Astrocyte of the spinal cord (primary cell): ENCODE measurements at regions not wholly inside any gene's neighbourhood (a gene's known extent, or its start where the extent isn't known, plus 50 kb on each side); places are given as distances from the start of the nearest gene placed in this dataset.
"Not testable (repeated sequence)": the region's sequence is repeated elsewhere in the genome, so short reads cannot be mapped to it uniquely, and the experiment has no call there.

Source experiments
- DNase-seq: peaks from one replicate; pipeline ENCODE4 v3.0.0; 2011; ENCODE audit warnings: low read depth, low spot score
- H3K4me3 ChIP-seq: 2 replicates; pipeline ENCODE4 v1.5.1; 2011; ENCODE audit warnings: low read depth, mild to moderate bottlenecking, low read length, moderate library complexity
- CTCF ChIP-seq: IDR thresholded peaks from 2 replicates; pipeline ENCODE4 v1.5.1; 2012; ENCODE audit warnings: low read depth, mild to moderate bottlenecking, low read length, inconsistent platforms
- in situ Hi-C: cut with HindIII; loops from 2 replicates; pipeline ENCODE4 v1.10.0; 2017; ENCODE audit warnings: low sequenced_read_pairs

DNA sequence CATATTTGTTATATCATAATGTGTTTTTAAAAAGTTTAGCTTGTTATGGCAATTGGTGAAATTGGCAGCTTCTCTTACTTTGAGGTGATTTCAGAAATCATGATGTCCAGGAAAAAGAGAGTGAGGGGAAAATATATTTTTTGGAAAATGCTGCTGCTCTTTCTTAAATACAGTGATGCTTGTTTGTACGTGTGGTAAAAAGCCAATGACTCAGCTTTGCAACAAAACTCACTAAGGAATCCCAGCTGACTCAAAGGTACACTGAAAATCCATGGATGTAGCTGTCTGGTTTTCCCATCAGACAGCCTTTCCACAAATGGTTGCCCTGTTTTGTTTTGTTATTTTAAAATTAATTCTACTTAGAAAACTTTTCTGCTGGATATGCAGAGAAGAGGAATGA is 306.4 kb upstream of the PAPPA start:
- no peak overlapping the region for H3K4me3 ChIP-seq
- in situ Hi-C loops, result no loop called here
- TF ChIP-seq CTCF, result no peak
- DNase-seq, result peak; percentile 57

- H3K4me3 ChIP-seq, result no peak overlapping the region
- no peak for TF ChIP-seq CTCF
- peak; percentile 41 for DNase-seq
- in situ Hi-C loops, result no loop called here
Measured at GRCh38 chr9:115849679-115850412, 303.7 kb upstream of the PAPPA start.

DNA sequence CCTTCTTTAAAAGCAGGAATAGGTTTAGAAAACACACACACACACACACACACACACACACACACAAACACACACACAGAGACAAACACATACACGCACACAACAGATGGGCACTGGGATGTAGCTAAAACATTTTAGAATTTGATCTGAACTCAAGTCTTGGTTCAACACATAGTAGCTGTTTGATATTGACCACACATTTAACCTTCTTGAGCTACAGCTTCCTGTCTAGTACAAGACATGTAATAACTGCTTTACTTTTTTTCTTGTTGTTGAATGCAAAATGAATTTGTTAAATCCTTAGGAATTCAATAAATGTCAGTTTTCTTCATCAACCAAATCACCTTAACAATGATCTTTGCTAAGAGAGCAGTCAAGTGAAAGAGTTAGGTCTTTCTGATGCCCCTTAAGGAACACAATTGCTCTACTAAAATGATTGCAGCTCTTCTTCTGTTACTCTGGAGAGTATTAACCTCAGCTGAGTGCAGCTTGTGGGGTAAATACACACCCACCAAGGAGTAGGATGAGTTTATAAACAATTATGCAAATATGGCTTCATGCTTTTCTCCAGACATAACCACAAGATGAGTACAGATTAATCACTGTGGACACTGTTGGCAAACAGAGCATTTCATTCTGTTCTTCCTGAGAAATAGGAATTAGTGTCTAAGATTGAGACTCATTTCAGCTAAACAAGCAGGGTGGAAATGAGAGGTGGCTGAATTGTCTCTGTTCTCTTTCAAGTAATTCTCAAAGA is 302.9 kb upstream of the PAPPA start:
- H3K4me3 ChIP-seq, result no peak overlapping the region
- no peak for TF ChIP-seq CTCF
- in situ Hi-C loops, result no loop called here
- DNase-seq, result peak; percentile 51

GRCh38 chr9:115855458-115856133 is 298.0 kb upstream of the PAPPA start:
- in situ Hi-C loops, result no loop called here
- TF ChIP-seq CTCF, result no peak
- no peak overlapping the region for H3K4me3 ChIP-seq
- DNase-seq, result no peak

DNA sequence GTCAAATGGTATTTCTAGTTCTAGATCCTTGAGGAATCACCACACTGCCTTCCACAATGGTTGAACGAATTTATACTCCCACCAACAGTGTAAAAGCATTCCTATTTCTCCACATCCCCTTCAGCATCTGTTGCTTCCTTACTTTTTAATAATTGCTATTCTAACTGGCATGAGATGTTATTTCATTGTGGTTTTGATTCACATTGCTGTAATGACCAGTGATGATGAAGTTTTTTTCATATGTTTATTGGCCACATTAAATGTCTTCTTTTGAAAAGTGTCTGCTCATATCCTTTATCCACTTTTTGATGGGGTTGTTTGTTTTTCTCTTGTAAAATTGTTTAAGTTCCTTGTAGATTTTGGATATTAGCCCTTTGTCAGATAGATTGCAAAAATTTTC is 295.2 kb upstream of the PAPPA start:
- H3K4me3 ChIP-seq, DNase-seq, in situ Hi-C loops: not testable (repeated sequence)

DNA sequence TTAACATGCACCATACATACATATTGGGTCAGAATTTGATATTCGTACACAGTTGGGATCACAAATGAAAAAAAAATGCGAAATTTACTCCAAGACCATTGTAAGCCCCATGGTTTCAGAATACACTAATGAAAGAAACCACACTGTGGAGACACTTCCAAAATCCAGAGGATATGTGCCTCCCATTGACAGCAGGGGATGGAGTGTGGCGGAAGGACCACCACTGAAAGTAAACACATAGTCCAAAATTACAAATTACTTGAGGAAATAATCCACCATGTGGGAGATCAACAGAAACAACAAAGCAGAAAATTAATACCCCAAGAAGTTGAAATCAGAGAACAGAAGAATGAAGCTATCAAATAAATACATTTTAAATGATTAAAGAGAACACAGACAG is 291.6 kb upstream of the PAPPA start:
- no peak for TF ChIP-seq CTCF
- H3K4me3 ChIP-seq, result no peak overlapping the region
- in situ Hi-C loops, result no loop called here
- no peak for DNase-seq

DNA sequence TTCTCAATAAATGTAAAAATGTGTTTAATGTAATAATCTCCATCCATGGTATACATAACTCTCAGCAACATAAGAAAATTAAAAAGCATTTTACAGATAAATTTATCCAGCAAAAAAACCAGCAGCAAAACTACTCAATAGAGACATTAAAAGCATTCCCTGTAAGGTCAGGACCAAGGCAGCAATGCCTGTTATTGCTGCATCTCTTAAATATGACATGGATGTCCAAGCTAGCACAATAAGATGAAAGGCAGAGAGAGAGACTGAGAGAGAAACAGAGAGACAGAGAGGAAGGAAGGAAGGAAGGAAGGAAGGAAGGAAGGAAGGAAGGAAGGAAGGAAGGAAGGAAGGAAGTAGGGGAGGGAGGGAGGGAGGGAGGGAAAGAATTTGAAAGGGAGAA is 289.0 kb upstream of the PAPPA start:
- DNase-seq, result no peak
- no peak overlapping the region for H3K4me3 ChIP-seq
- no peak for TF ChIP-seq CTCF
- in situ Hi-C loops, result no loop called here
